ENCODE measurements at regions not wholly inside any gene's neighbourhood (a gene's known extent, or its start where the extent isn't known, plus 50 kb on each side); places are given as distances from the start of the nearest gene placed in this dataset.

- no peaks in the 10 kb centered on the region for H3K9me3 ChIP-seq (ENCODE audit: control insufficient read depth, insufficient read depth, low read length)
- H3K4me3 ChIP-seq (ENCODE audit: low read depth, low read length), result no peak overlapping the region
- H3K9ac ChIP-seq (ENCODE audit: low read depth, low read length), result no peak overlapping the region
- peaks cover 24% of the 10 kb centered on the region for H3K4me1 ChIP-seq (ENCODE audit: control insufficient read depth, insufficient read depth, low read length)
- no peaks in the 10 kb centered on the region for H3K27me3 ChIP-seq (ENCODE audit: control insufficient read depth, insufficient read depth, low read length)
- no peak overlapping the region for H3K27ac ChIP-seq (ENCODE audit: low read depth, low read length)
- H3K36me3 ChIP-seq (ENCODE audit: control insufficient read depth, insufficient read depth, low read length), result no peaks in the 10 kb centered on the region
Measured at GRCh38 chr9:7546261-7546660, 253.3 kb downstream of the DMAC1 start.

- H3K4me3 ChIP-seq (ENCODE audit: low read depth, low read length), result no peak overlapping the region
- H3K27me3 ChIP-seq (ENCODE audit: control insufficient read depth, insufficient read depth, low read length), result no peaks in the 10 kb centered on the region
- H3K4me1 ChIP-seq (ENCODE audit: control insufficient read depth, insufficient read depth, low read length), result peaks cover 24% of the 10 kb centered on the region
- H3K9ac ChIP-seq (ENCODE audit: low read depth, low read length), result no peak overlapping the region
- no peaks in the 10 kb centered on the region for H3K36me3 ChIP-seq (ENCODE audit: control insufficient read depth, insufficient read depth, low read length)
- H3K27ac ChIP-seq (ENCODE audit: low read depth, low read length), result no peak overlapping the region
- no peaks in the 10 kb centered on the region for H3K9me3 ChIP-seq (ENCODE audit: control insufficient read depth, insufficient read depth, low read length)
Measured at GRCh38 chr9:7545371-7546165, 254.0 kb downstream of the DMAC1 start.

- Histone ChIP-seq H3K4me3 (ENCODE audit: low read depth, low read length) (no peak overlapping the region), H3K4me1 (ENCODE audit: control insufficient read depth, insufficient read depth, low read length) (peaks cover 12% of the 10 kb centered on the region), H3K9me3 (ENCODE audit: control insufficient read depth, insufficient read depth, low read length) (no peaks in the 10 kb centered on the region), H3K36me3 (ENCODE audit: control insufficient read depth, insufficient read depth, low read length) (no peaks in the 10 kb centered on the region), H3K27ac (ENCODE audit: low read depth, low read length) (no peak overlapping the region), H3K27me3 (ENCODE audit: control insufficient read depth, insufficient read depth, low read length) (no peaks in the 10 kb centered on the region), H3K9ac (ENCODE audit: low read depth, low read length) (no peak overlapping the region)
Measured at GRCh38 chr9:7542693-7543092, 256.9 kb downstream of the DMAC1 start.

- no peak overlapping the region for H3K9ac ChIP-seq (ENCODE audit: low read depth, low read length)
Measured at GRCh38 chr9:7542126-7542525, 257.5 kb downstream of the DMAC1 start.

GRCh38 chr9:7536310-7536939 is 263.2 kb downstream of the DMAC1 start:
- H3K9me3 ChIP-seq (ENCODE audit: control insufficient read depth, insufficient read depth, low read length), result no peaks in the 10 kb centered on the region
- no peak overlapping the region for H3K4me3 ChIP-seq (ENCODE audit: low read depth, low read length)
- no peaks in the 10 kb centered on the region for H3K4me1 ChIP-seq (ENCODE audit: control insufficient read depth, insufficient read depth, low read length)
- no peak overlapping the region for H3K27ac ChIP-seq (ENCODE audit: low read depth, low read length)
- H3K36me3 ChIP-seq (ENCODE audit: control insufficient read depth, insufficient read depth, low read length), result no peaks in the 10 kb centered on the region
- H3K9ac ChIP-seq (ENCODE audit: low read depth, low read length), result no peak overlapping the region
- H3K27me3 ChIP-seq (ENCODE audit: control insufficient read depth, insufficient read depth, low read length), result no peaks in the 10 kb centered on the region

More at GRCh38 chr9:7542126-7542525, 257.5 kb downstream of the DMAC1 start:
- Histone ChIP-seq H3K27me3 (ENCODE audit: control insufficient read depth, insufficient read depth, low read length) (no peaks in the 10 kb centered on the region), H3K4me3 (ENCODE audit: low read depth, low read length) (no peak overlapping the region), H3K36me3 (ENCODE audit: control insufficient read depth, insufficient read depth, low read length) (no peaks in the 10 kb centered on the region), H3K9me3 (ENCODE audit: control insufficient read depth, insufficient read depth, low read length) (no peaks in the 10 kb centered on the region), H3K4me1 (ENCODE audit: control insufficient read depth, insufficient read depth, low read length) (peaks cover 12% of the 10 kb centered on the region), H3K27ac (ENCODE audit: low read depth, low read length) (no peak overlapping the region)

GRCh38 chr9:7534211-7534935 is 265.2 kb downstream of the DMAC1 start:
- Histone ChIP-seq H3K4me3 (ENCODE audit: low read depth, low read length) (no peak overlapping the region), H3K36me3 (ENCODE audit: control insufficient read depth, insufficient read depth, low read length) (no peaks in the 10 kb centered on the region), H3K9ac (ENCODE audit: low read depth, low read length) (no peak overlapping the region), H3K27me3 (ENCODE audit: control insufficient read depth, insufficient read depth, low read length) (no peaks in the 10 kb centered on the region), H3K4me1 (ENCODE audit: control insufficient read depth, insufficient read depth, low read length) (no peaks in the 10 kb centered on the region), H3K27ac (ENCODE audit: low read depth, low read length) (no peak overlapping the region), H3K9me3 (ENCODE audit: control insufficient read depth, insufficient read depth, low read length) (no peaks in the 10 kb centered on the region)

GRCh38 chr9:7533376-7534090 is 266.0 kb downstream of the DMAC1 start:
- H3K27ac ChIP-seq (ENCODE audit: low read depth, low read length), result no peak overlapping the region
- H3K9me3 ChIP-seq (ENCODE audit: control insufficient read depth, insufficient read depth, low read length), result no peaks in the 10 kb centered on the region
- H3K4me3 ChIP-seq (ENCODE audit: low read depth, low read length), result no peak overlapping the region
- H3K36me3 ChIP-seq (ENCODE audit: control insufficient read depth, insufficient read depth, low read length), result no peaks in the 10 kb centered on the region
- no peaks in the 10 kb centered on the region for H3K4me1 ChIP-seq (ENCODE audit: control insufficient read depth, insufficient read depth, low read length)
- no peaks in the 10 kb centered on the region for H3K27me3 ChIP-seq (ENCODE audit: control insufficient read depth, insufficient read depth, low read length)
- H3K9ac ChIP-seq (ENCODE audit: low read depth, low read length), result no peak overlapping the region

- Histone ChIP-seq H3K27me3 (ENCODE audit: control insufficient read depth, insufficient read depth, low read length) (no peaks in the 10 kb centered on the region), H3K4me3 (ENCODE audit: low read depth, low read length) (no peak overlapping the region), H3K9me3 (ENCODE audit: control insufficient read depth, insufficient read depth, low read length) (no peaks in the 10 kb centered on the region), H3K4me1 (ENCODE audit: control insufficient read depth, insufficient read depth, low read length) (peaks cover 7% of the 10 kb centered on the region; the same call in 1 of the 2 replicates), H3K27ac (ENCODE audit: low read depth, low read length) (no peak overlapping the region), H3K9ac (ENCODE audit: low read depth, low read length) (no peak overlapping the region), H3K36me3 (ENCODE audit: control insufficient read depth, insufficient read depth, low read length) (no peaks in the 10 kb centered on the region)
Measured at GRCh38 chr9:7523426-7524043, 276.0 kb downstream of the DMAC1 start.

- H3K27me3 ChIP-seq (ENCODE audit: control insufficient read depth, insufficient read depth, low read length), result no peaks in the 10 kb centered on the region
- H3K4me3 ChIP-seq (ENCODE audit: low read depth, low read length), result no peak overlapping the region
- no peaks in the 10 kb centered on the region for H3K9me3 ChIP-seq (ENCODE audit: control insufficient read depth, insufficient read depth, low read length)
- H3K4me1 ChIP-seq (ENCODE audit: control insufficient read depth, insufficient read depth, low read length), result peaks cover 7% of the 10 kb centered on the region; the same call in 1 of the 2 replicates
- H3K36me3 ChIP-seq (ENCODE audit: control insufficient read depth, insufficient read depth, low read length), result no peaks in the 10 kb centered on the region
- no peak overlapping the region for H3K27ac ChIP-seq (ENCODE audit: low read depth, low read length)
- H3K9ac ChIP-seq (ENCODE audit: low read depth, low read length), result no peak overlapping the region
Measured at GRCh38 chr9:7520396-7520795, 279.2 kb downstream of the DMAC1 start.

GRCh38 chr9:7516376-7516775 is 283.2 kb downstream of the DMAC1 start:
- no peaks in the 10 kb centered on the region for H3K4me1 ChIP-seq (ENCODE audit: control insufficient read depth, insufficient read depth, low read length)
- no peak overlapping the region for H3K4me3 ChIP-seq (ENCODE audit: low read depth, low read length)
- no peak overlapping the region for H3K9ac ChIP-seq (ENCODE audit: low read depth, low read length)
- H3K27ac ChIP-seq (ENCODE audit: low read depth, low read length), result no peak overlapping the region
- H3K36me3 ChIP-seq (ENCODE audit: control insufficient read depth, insufficient read depth, low read length), result no peaks in the 10 kb centered on the region
- H3K9me3 ChIP-seq (ENCODE audit: control insufficient read depth, insufficient read depth, low read length), result no peaks in the 10 kb centered on the region
- H3K27me3 ChIP-seq (ENCODE audit: control insufficient read depth, insufficient read depth, low read length), result no peaks in the 10 kb centered on the region

Data from HUES48 (cell line).